Erythroblast (primary cell): ENCODE measurements at regions not wholly inside any gene's neighbourhood (a gene's known extent, or its start where the extent isn't known, plus 50 kb on each side); places are given as distances from the start of the nearest gene placed in this dataset.

Experiments used
- GATA1 ChIP-seq: IDR thresholded peaks from 2 replicates; pipeline ENCODE4 v1.6.1; 2011; ENCODE audit warnings: low read depth, mild to moderate bottlenecking, control low read depth, low read length, moderate library complexity
- POLR2A ChIP-seq: IDR thresholded peaks from 2 replicates; pipeline ENCODE4 v1.6.1; 2011; ENCODE audit warnings: mild to moderate bottlenecking, low read length

DNA sequence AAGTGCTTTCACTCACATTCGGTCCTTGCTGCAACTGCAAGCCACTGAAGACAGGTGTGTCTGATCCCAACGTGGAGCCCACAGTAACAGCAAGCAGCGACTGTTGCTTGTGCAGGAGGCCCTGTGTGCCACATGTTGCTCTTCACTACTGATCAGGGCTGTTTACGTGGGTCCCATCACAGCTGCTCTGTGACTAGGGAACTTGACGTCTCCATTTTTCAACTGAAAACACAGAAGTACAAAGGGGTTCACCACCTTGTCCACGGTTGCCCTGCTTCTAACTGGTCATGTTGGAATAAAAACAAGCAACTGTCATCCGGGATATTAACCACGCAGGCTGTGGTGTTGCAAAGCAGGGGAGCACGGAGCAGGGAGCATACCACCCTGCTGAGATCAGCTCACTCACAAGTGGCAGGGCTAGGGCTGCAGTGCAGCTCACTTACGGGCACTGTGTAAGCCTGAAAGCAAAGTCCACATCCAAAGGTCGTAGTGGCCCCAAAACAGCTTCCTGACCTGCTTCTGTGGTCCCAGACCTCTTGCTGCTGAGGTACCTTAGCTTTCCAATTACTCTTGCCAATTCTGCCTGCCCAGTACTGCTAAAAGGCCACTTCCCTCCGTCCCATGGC, 105.8 kb upstream of the DUSP22 start:
- TF ChIP-seq POLR2A (no peak), GATA1 (no peak)
